ENCODE measurements at regions not wholly inside any gene's neighbourhood (a gene's known extent, or its start where the extent isn't known, plus 50 kb on each side); places are given as distances from the start of the nearest gene placed in this dataset.

- no peak overlapping the region for H3K4me2 ChIP-seq (ENCODE audit: unreplicated experiment)
- H3K27ac ChIP-seq: no peak overlapping the region
- H3F3A ChIP-seq (ENCODE audit: insufficient read depth): no peaks in the 10 kb centered on the region
- no peaks in the 10 kb centered on the region for H3K36me3 ChIP-seq (ENCODE audit: low read depth)
- H3K9me2 ChIP-seq (ENCODE audit: insufficient read depth): no peaks in the 10 kb centered on the region
- WGBS, 2 experiments (ENCODE audit: low coverage in 1 of 2, low lambda C conversion rate in 2 of 2, missing lambda C conversion rate in 2 of 2): 58 to 65% methylated on average over 7 of the region's 7 CpGs
- in situ Hi-C loops (cut with MboI): no loop called here
- no peak for DNase-seq
- no peaks in the 10 kb centered on the region for H3K27me3 ChIP-seq (replicated peaks; ENCODE audit: insufficient read depth)
- H4K20me1 ChIP-seq (ENCODE audit: insufficient read depth): no peaks in the 10 kb centered on the region
- H3K79me2 ChIP-seq (ENCODE audit: insufficient read depth): no peaks in the 10 kb centered on the region
- H3K9me3 ChIP-seq (ENCODE audit: low read depth): no peaks in the 10 kb centered on the region
- H3K4me3 ChIP-seq: no peak overlapping the region
- no peak overlapping the region for H3K9ac ChIP-seq
- H2AFZ ChIP-seq: no peak overlapping the region
- TF ChIP-seq EZH2 (IDR thresholded peaks at IDR 0.05; ENCODE audit: insufficient read depth, poor library complexity, severe bottlenecking) (no peak), EZH2phosphoT487 (IDR thresholded peaks at IDR 0.05; ENCODE audit: insufficient read depth, low read depth) (no peak)
- no peaks in the 10 kb centered on the region for H3K4me1 ChIP-seq (ENCODE audit: insufficient read depth)
Observed at GRCh38 chr6:163779727-163780284, 365.3 kb downstream of the QKI start.

DNA sequence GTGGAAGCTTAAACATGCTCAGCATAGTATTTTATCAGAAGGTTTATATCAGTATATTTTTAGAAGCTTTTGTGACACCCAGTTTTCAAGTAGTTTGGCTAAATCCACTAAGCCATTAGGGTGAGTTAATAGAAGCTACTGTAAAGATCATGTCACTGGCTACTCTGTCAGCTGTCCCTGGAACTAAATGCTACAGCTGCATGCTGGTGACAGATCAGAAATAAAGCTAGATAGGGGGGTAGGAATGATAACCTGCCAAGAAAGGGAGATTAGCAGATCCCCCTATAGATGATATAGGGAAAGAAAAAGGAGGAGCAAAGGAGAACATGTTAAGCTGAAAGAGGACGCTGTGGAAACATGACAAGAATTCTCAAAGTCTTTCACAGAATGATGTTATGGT lies 363.2 kb downstream of the QKI start:
- no peak overlapping the region for H3K4me2 ChIP-seq (ENCODE audit: unreplicated experiment)
- DNase-seq: no peak
- H3K4me1 ChIP-seq (ENCODE audit: insufficient read depth): no peaks in the 10 kb centered on the region
- TF ChIP-seq EZH2phosphoT487 (IDR thresholded peaks at IDR 0.05; ENCODE audit: insufficient read depth, low read depth) (no peak), EZH2 (IDR thresholded peaks at IDR 0.05; ENCODE audit: insufficient read depth, poor library complexity, severe bottlenecking) (no peak)
- no peaks in the 10 kb centered on the region for H3K79me2 ChIP-seq (ENCODE audit: insufficient read depth)
- no peaks in the 10 kb centered on the region for H3K36me3 ChIP-seq (ENCODE audit: low read depth)
- H2AFZ ChIP-seq: no peak overlapping the region
- no peaks in the 10 kb centered on the region for H3K9me3 ChIP-seq (ENCODE audit: low read depth)
- no peak overlapping the region for H3K27ac ChIP-seq
- no peaks in the 10 kb centered on the region for H3K27me3 ChIP-seq (replicated peaks; ENCODE audit: insufficient read depth)
- H3F3A ChIP-seq (ENCODE audit: insufficient read depth): no peaks in the 10 kb centered on the region
- H4K20me1 ChIP-seq (ENCODE audit: insufficient read depth): no peaks in the 10 kb centered on the region
- in situ Hi-C loops (cut with MboI): no loop called here
- no peak overlapping the region for H3K9ac ChIP-seq
- 73 to 92% methylated on average over 1 of the region's 1 CpG for WGBS, 2 experiments (ENCODE audit: low coverage in 1 of 2, low lambda C conversion rate in 2 of 2, missing lambda C conversion rate in 2 of 2)
- no peaks in the 10 kb centered on the region for H3K9me2 ChIP-seq (ENCODE audit: insufficient read depth)
- H3K4me3 ChIP-seq: no peak overlapping the region

- Histone ChIP-seq H3K79me2 (ENCODE audit: insufficient read depth) (no peaks in the 10 kb centered on the region), H3K9me3 (ENCODE audit: low read depth) (no peaks in the 10 kb centered on the region), H4K20me1 (ENCODE audit: insufficient read depth) (no peaks in the 10 kb centered on the region), H3K9ac (no peak overlapping the region), H3F3A (ENCODE audit: insufficient read depth) (no peaks in the 10 kb centered on the region), H2AFZ (no peak overlapping the region), H3K9me2 (ENCODE audit: insufficient read depth) (no peaks in the 10 kb centered on the region), H3K4me2 (ENCODE audit: unreplicated experiment) (no peak overlapping the region), H3K27ac (no peak overlapping the region), H3K36me3 (ENCODE audit: low read depth) (no peaks in the 10 kb centered on the region), H3K4me3 (no peak overlapping the region), H3K27me3 (replicated peaks; ENCODE audit: insufficient read depth) (no peaks in the 10 kb centered on the region), H3K4me1 (ENCODE audit: insufficient read depth) (no peaks in the 10 kb centered on the region)
- WGBS, 2 experiments (ENCODE audit: low coverage in 1 of 2, low lambda C conversion rate in 2 of 2, missing lambda C conversion rate in 2 of 2): 74 to 77% methylated on average over 10 of the region's 10 CpGs
- in situ Hi-C loops (cut with MboI): no loop called here
- TF ChIP-seq EZH2phosphoT487 (IDR thresholded peaks at IDR 0.05; ENCODE audit: insufficient read depth, low read depth) (no peak), EZH2 (IDR thresholded peaks at IDR 0.05; ENCODE audit: insufficient read depth, poor library complexity, severe bottlenecking) (no peak)
- no peak for DNase-seq
Observed at GRCh38 chr6:163776906-163777686, 362.6 kb downstream of the QKI start.

DNA sequence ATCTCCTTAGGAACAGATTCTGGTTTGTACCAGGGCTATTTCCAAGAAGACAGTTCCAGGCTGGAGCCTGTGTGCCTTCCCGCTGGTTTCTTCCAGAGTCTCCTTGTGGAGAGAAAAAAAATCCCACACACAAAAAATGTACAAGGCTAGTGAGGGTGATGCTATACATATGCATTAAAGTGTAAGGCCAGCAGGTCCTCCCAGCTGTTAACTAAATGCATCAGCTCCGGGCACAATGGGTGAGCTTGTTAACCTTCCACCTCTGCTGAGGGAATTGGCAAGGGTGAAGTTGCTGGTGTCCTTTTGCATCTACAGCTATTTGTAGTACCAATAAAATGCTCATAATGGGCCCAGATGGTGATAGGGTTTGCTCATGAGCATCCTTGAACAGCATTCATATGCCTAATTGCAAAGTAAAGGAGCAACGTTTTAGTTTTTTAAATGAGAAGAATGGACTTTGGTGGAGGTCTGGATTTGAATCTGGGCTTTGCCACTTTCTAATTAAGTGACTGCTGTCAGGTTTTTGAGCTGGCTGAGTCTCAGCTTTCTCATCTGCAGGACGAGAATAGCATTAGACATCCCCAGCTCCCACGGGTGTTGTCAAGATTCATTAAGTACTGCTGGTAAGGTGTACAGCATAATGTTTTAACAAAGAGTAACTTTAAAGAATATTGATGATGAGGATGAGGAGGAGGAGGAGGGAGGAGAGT lies 361.8 kb downstream of the QKI start:
- no peak for DNase-seq
- H3K9me2 ChIP-seq (ENCODE audit: insufficient read depth): no peaks in the 10 kb centered on the region
- TF ChIP-seq EZH2phosphoT487 (IDR thresholded peaks at IDR 0.05; ENCODE audit: insufficient read depth, low read depth) (no peak), EZH2 (IDR thresholded peaks at IDR 0.05; ENCODE audit: insufficient read depth, poor library complexity, severe bottlenecking) (no peak)
- H3K9me3 ChIP-seq (ENCODE audit: low read depth): no peaks in the 10 kb centered on the region
- H3K36me3 ChIP-seq (ENCODE audit: low read depth): no peaks in the 10 kb centered on the region
- H3F3A ChIP-seq (ENCODE audit: insufficient read depth): no peaks in the 10 kb centered on the region
- no peaks in the 10 kb centered on the region for H4K20me1 ChIP-seq (ENCODE audit: insufficient read depth)
- in situ Hi-C loops (cut with MboI): no loop called here
- 54 to 55% methylated on average over 5 of the region's 5 CpGs for WGBS, 2 experiments (ENCODE audit: low coverage in 1 of 2, low lambda C conversion rate in 2 of 2, missing lambda C conversion rate in 2 of 2)
- H3K4me1 ChIP-seq (ENCODE audit: insufficient read depth): no peaks in the 10 kb centered on the region
- H3K27me3 ChIP-seq (replicated peaks; ENCODE audit: insufficient read depth): no peaks in the 10 kb centered on the region
- H3K79me2 ChIP-seq (ENCODE audit: insufficient read depth): no peaks in the 10 kb centered on the region
- H3K4me3 ChIP-seq: no peak overlapping the region
- H2AFZ ChIP-seq: no peak overlapping the region
- H3K9ac ChIP-seq: no peak overlapping the region
- no peak overlapping the region for H3K4me2 ChIP-seq (ENCODE audit: unreplicated experiment)
- no peak overlapping the region for H3K27ac ChIP-seq
